Omental fat pad (tissue), 3 donors: ENCODE measurements at regions not wholly inside any gene's neighbourhood (a gene's known extent, or its start where the extent isn't known, plus 50 kb on each side); places are given as distances from the start of the nearest gene placed in this dataset.

Experiments
- ATAC-seq: fragments of 150-250 bp; one replicate; pipeline ENCODE4 v1.9.1; 2016; ENCODE audit warnings: mild to moderate bottlenecking, moderate library complexity; ENCODE audit not compliant: low FRiP score
- DNase-seq: peaks from one replicate; pipeline ENCODE4 v3.0.0-alpha.2; 2019; ENCODE audit warnings: low spot score
- TF ChIP-seq, protein P1 (sequence below), 3 donors: fragments of 450-650 bp; IDR thresholded peaks; one replicate each; pipeline ENCODE4 v1.5.1; 2016 to 2017; ENCODE audit warnings: antibody characterized with exemption in 3 of 3, mild to moderate bottlenecking in 3 of 3, moderate library complexity in 2 of 3

GRCh38 chr15:81856634-81857026, 189.2 kb downstream of the MEX3B start:
- DNase-seq (no peak), ATAC-seq (no peak)
- TF ChIP-seq, protein P1, sequence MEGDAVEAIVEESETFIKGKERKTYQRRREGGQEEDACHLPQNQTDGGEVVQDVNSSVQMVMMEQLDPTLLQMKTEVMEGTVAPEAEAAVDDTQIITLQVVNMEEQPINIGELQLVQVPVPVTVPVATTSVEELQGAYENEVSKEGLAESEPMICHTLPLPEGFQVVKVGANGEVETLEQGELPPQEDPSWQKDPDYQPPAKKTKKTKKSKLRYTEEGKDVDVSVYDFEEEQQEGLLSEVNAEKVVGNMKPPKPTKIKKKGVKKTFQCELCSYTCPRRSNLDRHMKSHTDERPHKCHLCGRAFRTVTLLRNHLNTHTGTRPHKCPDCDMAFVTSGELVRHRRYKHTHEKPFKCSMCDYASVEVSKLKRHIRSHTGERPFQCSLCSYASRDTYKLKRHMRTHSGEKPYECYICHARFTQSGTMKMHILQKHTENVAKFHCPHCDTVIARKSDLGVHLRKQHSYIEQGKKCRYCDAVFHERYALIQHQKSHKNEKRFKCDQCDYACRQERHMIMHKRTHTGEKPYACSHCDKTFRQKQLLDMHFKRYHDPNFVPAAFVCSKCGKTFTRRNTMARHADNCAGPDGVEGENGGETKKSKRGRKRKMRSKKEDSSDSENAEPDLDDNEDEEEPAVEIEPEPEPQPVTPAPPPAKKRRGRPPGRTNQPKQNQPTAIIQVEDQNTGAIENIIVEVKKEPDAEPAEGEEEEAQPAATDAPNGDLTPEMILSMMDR (IDR thresholded peaks at IDR 0.05), result no peak

DNA sequence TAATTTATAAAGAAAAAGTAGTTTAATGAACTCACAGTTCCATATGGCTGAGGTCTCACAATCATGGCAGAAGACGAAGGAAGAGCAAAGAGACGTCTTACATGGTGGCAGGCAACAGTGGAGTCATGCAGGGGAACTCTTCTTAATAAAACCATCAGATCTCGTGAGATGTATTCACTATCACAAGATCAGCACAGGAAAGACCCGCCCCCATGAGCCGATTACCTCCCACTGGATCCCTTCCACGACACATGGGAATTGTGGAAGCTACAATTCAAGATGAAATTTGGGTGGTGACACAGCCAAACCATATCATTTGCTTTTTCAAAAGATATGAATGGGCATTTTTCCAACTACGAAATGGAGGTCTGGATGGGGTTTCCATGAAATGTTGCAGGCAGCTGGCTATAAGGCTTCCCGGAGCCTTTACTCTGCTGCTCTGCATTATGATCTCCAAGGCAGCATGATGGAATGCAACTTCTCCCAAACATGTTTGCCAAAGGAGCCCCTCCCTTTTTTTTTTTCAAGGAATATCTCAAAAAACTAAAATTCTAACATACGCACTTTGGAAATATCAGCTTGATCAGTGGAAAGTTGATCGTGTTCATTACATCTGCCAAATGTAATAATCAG, 189.7 kb downstream of the MEX3B start:
- no peak for DNase-seq
- no peak for ATAC-seq
- TF ChIP-seq, protein P1 (IDR thresholded peaks at IDR 0.05), result no peak

DNA sequence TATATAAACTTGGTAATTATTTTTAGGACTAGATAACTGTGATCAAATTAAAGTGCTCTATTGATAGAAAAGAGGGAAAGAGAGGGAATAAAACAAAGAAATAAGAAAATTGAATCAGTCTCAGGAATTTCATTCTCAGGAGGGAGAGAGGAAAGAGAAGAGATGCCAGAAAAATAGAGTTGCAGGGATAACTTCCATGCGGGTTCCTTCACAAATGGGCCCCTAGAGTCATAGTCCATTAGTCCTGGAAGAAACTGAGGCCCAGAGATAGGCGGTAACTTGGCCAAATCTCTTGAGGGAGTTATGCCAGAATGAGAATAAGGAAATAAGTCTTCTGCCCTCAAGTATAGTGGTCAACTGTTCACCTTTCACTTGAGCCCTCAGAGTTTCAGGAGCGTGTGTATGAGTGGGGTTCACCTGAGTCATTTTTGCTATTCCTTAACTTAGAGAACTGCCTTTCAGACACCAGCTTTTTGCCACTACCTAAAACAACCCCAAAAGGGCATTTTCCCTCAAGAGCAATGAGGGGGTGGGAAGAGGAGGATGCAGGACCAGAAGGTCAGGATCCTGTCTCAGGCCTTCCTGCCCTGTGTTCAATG, 192.6 kb downstream of the MEX3B start:
- TF ChIP-seq, protein P1 (IDR thresholded peaks at IDR 0.05), result no peak
- no peak for DNase-seq
- no peak for ATAC-seq

GRCh38 chr15:81852411-81853149, 193.2 kb downstream of the MEX3B start:
- DNase-seq, result no peak
- no peak for ATAC-seq
- TF ChIP-seq, protein P1 (IDR thresholded peaks at IDR 0.05), result no peak

DNA sequence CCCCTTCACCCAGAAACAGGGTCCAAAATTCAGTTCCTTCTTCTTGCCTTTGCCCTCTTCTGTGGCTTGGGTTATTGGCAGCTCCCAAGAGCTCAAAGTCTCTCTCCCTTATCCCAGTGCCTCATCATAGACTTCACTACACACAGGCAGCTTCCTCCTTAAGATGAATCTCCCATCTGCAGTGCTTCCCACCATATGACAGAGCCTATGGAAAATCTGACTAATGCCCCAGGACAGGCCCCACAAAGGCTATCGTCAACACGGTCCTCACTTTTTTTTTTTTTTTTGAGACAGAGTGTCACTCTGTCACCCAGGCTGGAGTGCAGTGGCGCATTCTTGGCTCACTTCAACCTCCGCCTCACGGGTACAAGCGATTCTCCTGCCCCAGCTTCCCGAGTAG, 194.1 kb downstream of the MEX3B start:
- DNase-seq (no peak), ATAC-seq (no peak)
- TF ChIP-seq, protein P1 (IDR thresholded peaks at IDR 0.05), result no peak

DNA sequence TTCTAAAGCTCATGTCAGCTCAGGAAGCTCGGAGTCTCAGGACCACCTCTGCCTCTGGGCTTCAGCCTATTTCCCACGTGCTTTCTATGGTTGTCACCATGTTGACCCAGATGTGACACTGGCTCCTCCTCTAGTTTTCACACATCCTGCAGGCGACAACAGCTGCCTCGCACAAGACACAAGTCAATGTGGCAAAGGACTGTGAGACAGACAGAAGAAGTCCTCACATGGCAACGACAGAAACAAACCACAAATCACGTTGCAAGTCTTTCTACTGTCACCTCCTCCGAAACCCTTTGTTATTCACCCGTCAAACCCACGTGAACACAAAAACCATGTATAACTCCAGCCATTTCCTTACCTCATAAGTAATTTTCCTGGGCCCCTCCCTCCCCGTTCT, 194.5 kb downstream of the MEX3B start:
- TF ChIP-seq, protein P1 (IDR thresholded peaks at IDR 0.05), result no peak
- DNase-seq (no peak), ATAC-seq (no peak)
